NCI-H460 (cell line): ENCODE measurements at regions not wholly inside any gene's neighbourhood (a gene's known extent, or its start where the extent isn't known, plus 50 kb on each side); places are given as distances from the start of the nearest gene placed in this dataset.
"Not testable (repeated sequence)": the region's sequence is repeated elsewhere in the genome, so short reads cannot be mapped to it uniquely, and the experiment has no call there.

Experiments used
- DNase-seq: peaks from one replicate; pipeline ENCODE4 v3.0.0-alpha.2; 2016; ENCODE audit warnings: low read depth; ENCODE audit errors: extremely low read depth

- DNase-seq = no peak
These were observed 226.7 kb upstream of the HNRNPA3 start for GRCh38 chr2:176985871-176986270.

GRCh38 chr2:176986487-176986886, 226.1 kb upstream of the HNRNPA3 start:
- DNase-seq = no peak

DNA sequence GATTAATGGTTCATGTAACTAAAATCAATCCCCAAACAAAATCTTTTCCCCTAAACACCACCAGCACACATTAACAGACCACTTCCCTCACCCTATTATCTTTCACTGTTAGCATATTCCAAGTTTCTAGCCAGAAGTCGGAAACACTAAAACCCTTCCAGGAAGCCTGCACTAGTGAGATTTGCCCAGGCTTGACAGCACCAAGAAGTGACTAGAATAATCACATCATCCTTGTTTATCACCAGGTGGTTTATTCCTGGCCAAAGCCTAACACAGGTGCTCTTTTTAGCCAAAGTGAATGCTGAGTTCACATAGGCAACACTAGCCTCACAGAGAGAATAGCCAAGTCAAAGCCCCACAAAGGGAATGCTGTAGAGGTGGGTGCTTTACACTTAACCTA, 221.2 kb upstream of the HNRNPA3 start:
- DNase-seq = no peak

DNA sequence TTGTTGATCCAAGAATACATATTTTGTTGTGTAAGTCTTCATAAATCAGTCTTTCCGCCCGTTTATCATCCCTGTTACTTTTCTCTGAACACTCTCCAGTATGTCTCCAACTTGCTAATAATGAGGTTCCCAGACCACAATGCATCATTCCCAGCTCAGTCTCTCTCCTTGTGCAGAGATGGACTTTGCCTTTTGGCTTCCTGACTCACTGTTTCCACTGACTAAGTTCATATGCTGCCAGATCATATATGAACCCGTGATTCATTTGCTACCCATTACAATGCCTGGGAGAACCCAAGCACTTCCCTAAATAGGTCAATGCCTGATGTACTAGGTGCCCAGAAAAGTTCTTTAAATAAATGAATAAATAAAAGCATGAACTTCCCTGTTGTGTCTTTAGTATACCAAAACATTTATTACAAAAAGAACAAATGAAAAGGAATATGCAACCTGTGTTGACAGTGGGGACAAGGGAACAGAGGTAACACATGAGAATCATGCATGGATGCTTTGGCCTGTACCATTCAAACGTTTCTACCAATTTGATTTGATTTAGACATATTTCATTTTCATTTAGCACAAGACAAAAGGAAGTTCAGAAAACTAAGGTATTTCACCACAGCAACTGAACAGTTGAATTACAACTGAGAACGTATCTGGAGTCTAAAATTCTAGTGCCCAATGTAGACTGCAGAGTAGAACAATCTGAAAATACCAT, 215.4 kb upstream of the HNRNPA3 start:
- no peak for DNase-seq

GRCh38 chr2:176997792-176998169, 214.8 kb upstream of the HNRNPA3 start:
- DNase-seq = no peak

DNA sequence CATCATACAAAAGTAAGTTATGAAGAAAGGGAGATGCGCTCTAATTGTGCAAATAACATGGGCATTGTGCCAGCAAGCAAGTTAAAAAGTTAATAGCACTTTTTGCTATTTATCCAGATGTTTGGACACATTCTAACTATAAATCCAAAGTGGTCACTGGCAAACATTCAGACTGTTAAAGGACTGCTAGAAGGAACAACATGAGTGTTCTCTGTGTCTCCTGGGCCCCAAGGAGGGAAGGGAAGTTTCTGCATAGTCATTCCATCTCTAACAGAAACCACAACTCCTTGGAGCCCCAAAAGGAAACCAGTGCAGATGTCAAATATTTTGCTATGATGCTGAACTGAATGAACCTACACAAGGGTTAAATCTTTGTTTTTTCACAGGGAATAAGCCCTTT, 213.3 kb upstream of the HNRNPA3 start:
- DNase-seq = no peak

GRCh38 chr2:177000061-177000714, 212.4 kb upstream of the HNRNPA3 start:
- no peak for DNase-seq

GRCh38 chr2:177000715-177001072, 211.9 kb upstream of the HNRNPA3 start:
- DNase-seq = no peak

- no peak for DNase-seq
These were observed 211.3 kb upstream of the HNRNPA3 start for GRCh38 chr2:177001334-177001733.

DNA sequence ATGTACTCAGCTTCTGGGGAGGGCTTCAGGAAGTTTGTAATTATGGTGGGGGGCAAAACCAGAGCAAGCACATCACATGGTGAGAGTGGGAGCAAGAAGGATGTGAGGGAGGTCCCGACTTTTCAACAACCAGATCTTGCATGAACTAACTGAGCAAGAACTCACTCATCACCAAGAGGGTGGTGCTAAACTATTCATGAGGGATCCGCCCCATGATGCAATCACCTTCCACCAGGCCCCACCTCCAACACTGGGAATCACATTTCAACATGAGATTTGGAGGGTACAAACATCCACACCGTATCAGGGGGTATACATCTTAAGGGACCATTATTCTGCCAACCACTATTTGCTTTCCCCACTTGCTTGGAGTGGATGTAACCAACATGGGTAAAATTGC, 209.6 kb upstream of the HNRNPA3 start:
- DNase-seq = no peak

DNA sequence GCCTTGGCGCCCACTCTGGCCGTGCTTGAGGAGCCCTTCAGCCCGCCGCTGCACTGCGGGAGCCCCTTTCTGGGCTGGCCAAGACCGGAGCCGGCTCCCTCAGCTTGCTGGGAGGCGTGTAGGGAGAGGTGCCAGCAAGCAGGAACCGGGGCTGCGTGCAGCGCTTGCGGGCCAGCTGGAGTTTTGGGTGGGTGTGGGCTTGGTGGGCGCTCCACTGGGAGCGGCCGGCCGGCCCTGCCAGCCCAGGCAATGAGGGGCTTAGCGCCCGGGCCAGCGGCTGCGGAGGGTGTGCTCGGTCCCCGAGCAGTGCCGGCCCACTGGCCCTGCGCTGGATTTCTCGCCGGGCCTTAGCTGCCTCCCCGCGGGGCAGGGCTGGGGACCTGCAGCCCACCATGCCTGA, 204.9 kb upstream of the HNRNPA3 start:
- DNase-seq = not testable (repeated sequence)

- not testable (repeated sequence) for DNase-seq
These were observed 203.9 kb upstream of the HNRNPA3 start for GRCh38 chr2:177008662-177009061.

DNA sequence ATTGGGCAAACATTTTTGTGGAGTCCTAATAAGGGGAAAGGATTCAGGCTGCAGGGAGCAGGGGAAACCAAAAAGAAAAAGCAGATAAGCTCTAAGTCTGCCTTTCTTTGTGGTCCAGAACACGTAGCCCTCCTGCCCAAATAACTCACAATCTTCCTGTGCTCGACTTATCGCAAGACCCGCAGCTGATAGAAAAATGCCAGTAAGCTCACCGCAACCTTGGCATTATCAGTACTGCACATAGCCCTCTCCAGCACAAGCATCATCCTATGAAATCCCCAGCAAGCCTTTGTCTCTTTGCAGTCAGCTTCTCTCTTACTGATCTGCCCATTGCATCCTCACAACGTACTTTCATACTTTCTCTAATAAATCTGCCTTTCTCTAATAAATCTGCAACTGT, 202.4 kb upstream of the HNRNPA3 start:
- no peak for DNase-seq

- no peak for DNase-seq
These were observed 201.7 kb upstream of the HNRNPA3 start for GRCh38 chr2:177010861-177011260.

DNA sequence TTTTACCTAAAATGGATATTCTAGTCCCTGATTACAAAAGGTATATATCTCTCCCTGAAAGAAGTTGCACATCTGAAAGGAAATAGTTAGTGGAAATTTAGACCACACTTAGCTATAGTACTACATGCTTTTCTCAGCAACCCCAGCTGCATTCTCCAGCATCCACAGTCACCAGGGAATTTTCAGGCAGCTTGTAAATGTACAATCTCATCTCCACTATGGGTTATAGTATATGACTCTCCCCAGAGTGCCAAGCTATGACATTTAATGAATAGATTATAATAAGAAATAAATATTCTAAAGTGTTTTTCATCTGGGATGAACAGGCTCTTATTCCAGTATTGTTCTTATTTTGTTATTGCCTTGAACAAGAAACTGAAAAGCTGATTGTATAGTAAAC, 197.6 kb upstream of the HNRNPA3 start:
- DNase-seq = no peak

GRCh38 chr2:177015356-177015923, 197.2 kb upstream of the HNRNPA3 start:
- DNase-seq = no peak

DNA sequence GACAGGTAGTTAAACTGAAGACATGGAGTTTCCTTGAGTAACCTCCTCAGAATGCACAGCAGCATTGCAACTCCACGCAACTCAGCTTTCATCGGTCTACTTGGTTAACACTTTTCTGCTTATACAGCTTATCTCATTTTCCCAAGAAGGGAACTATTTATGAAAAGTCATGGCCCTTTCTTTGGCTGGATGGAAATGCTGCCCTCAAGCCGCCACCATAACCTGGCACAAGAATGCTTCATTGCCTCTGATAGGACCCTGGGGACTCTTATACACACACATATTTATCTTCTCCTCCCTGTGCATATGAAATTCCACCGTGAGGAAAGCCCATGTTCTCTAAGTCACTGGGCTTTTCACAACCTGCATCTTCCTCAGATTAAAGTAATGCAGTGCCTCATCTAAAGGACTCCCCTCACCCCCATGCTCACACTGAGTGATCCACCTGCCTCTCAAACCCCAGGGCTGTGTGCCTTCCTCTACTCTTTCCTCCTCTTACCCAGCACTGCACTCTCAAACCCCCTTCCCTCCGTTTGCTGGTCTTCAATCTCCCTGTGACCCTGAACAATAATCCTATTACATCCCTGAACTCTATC, 192.0 kb upstream of the HNRNPA3 start:
- DNase-seq = no peak

DNA sequence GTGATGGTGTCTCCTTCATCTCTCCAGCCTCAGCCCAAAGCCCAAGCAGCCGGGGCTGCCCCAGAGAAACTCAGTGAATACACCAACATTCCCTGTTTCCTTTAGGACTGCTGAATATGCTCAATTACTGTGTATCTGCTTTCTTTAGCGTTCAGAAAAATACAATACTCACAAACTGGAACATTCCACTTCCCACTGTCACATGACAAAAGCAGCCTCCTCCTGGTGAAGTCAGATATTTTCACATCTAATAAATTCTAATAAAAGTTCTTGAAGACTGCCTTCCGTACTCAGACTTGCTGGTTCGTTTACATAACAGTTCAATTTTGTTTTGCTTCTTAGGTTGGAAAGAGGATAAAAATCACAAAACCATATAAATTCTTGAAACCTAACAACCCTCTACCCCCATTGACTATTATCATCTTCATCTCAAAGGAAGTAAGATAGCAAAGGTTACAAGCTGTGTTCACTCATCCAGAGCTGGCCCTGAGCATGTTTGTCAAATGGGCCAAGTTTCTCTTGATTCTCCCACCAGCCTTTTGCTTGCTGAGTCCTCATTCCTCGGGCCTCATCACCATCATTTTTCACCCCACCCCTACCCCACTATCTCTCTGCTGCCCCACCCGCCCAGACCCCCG, 190.8 kb upstream of the HNRNPA3 start:
- no peak for DNase-seq

GRCh38 chr2:177024765-177025164, 187.8 kb upstream of the HNRNPA3 start:
- DNase-seq = no peak

DNA sequence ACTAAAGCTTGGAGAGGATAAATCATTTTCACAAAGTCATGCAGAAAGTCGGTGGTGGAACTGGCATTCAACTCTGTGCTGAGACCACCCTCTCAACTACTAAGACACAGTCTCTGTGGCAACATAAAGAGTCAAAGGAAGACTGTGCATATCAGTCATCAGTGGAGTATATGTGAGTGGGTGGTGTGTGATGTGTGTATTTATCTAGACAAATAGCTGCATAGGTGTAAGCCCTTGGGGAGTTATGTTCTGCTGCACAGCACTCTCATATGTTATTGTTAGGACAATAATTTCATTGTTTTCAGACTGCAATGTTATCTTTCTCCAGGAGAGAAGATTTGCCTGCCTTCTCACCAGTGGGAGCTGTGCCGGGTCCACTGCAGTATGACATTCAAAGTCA, 186.3 kb upstream of the HNRNPA3 start:
- no peak for DNase-seq

- DNase-seq = no peak
These were observed 185.6 kb upstream of the HNRNPA3 start for GRCh38 chr2:177026956-177027355.
